ENCODE measurements at regions not wholly inside any gene's neighbourhood (a gene's known extent, or its start where the extent isn't known, plus 50 kb on each side); places are given as distances from the start of the nearest gene placed in this dataset.

- FAIRE-seq (no peak), DNase-seq (ENCODE audit: insufficient read length, low spot score) (no peak)
- TF ChIP-seq CTCF (IDR thresholded peaks at IDR 0.05; ENCODE audit: insufficient read depth, missing control alignments) = no peak
These were observed 50.4 kb upstream of the RNF32 start for GRCh38 chr7:156590212-156590611.

- DNase-seq (ENCODE audit: insufficient read length, low spot score) = no peak
- no peak for FAIRE-seq
- no peak for TF ChIP-seq CTCF (IDR thresholded peaks at IDR 0.05; ENCODE audit: insufficient read depth, missing control alignments)
These were observed 50.8 kb upstream of the RNF32 start for GRCh38 chr7:156589808-156590207.

GRCh38 chr7:156585926-156586325 lies 54.6 kb upstream of the RNF32 start:
- no peak for TF ChIP-seq CTCF (IDR thresholded peaks at IDR 0.05; ENCODE audit: insufficient read depth, missing control alignments)
- FAIRE-seq = no peak
- DNase-seq (ENCODE audit: insufficient read length, low spot score) = no peak

GRCh38 chr7:156585025-156585648 lies 55.4 kb upstream of the RNF32 start:
- no peak for TF ChIP-seq CTCF (IDR thresholded peaks at IDR 0.05; ENCODE audit: insufficient read depth, missing control alignments)
- DNase-seq (ENCODE audit: insufficient read length, low spot score) = no peak
- FAIRE-seq = no peak

- FAIRE-seq = no peak
- TF ChIP-seq CTCF (IDR thresholded peaks at IDR 0.05; ENCODE audit: insufficient read depth, missing control alignments) = no peak
- no peak for DNase-seq (ENCODE audit: insufficient read length, low spot score)
These were observed 57.9 kb upstream of the RNF32 start for GRCh38 chr7:156582591-156583123.

GRCh38 chr7:156580036-156580435 lies 60.5 kb upstream of the RNF32 start:
- FAIRE-seq (no peak), DNase-seq (ENCODE audit: insufficient read length, low spot score) (no peak)
- TF ChIP-seq CTCF (IDR thresholded peaks at IDR 0.05; ENCODE audit: insufficient read depth, missing control alignments) = no peak

GRCh38 chr7:156579566-156579965 lies 61.0 kb upstream of the RNF32 start:
- TF ChIP-seq CTCF (IDR thresholded peaks at IDR 0.05; ENCODE audit: insufficient read depth, missing control alignments) = no peak
- no peak for DNase-seq (ENCODE audit: insufficient read length, low spot score)
- FAIRE-seq = no peak

Measured in D721Med (cell line).